ENCODE measurements at regions not wholly inside any gene's neighbourhood (a gene's known extent, or its start where the extent isn't known, plus 50 kb on each side); places are given as distances from the start of the nearest gene placed in this dataset.

- H3K36me3 ChIP-seq (ENCODE audit: insufficient read depth, low read length) = no peaks in the 10 kb centered on the region
- H3K27me3 ChIP-seq (ENCODE audit: control insufficient read depth in 1 of 2, insufficient read depth in 2 of 2, low read length in 2 of 2) = no peaks in the 10 kb centered on the region
- H3K27ac ChIP-seq (ENCODE audit: low read depth, low read length) = no peak overlapping the region
- no peaks in the 10 kb centered on the region for H3K9me3 ChIP-seq (ENCODE audit: low read length)
- H3K4me1 ChIP-seq (ENCODE audit: insufficient read depth, low read length) = no peaks in the 10 kb centered on the region
- H3K4me3 ChIP-seq (ENCODE audit: low read depth in 1 of 2, low read length in 2 of 2) = no peak overlapping the region
- no peak overlapping the region for H3K9ac ChIP-seq (ENCODE audit: low read length)
Measured at GRCh38 chr13:99798756-99799155, 172.8 kb downstream of the ZIC5 start.

DNA sequence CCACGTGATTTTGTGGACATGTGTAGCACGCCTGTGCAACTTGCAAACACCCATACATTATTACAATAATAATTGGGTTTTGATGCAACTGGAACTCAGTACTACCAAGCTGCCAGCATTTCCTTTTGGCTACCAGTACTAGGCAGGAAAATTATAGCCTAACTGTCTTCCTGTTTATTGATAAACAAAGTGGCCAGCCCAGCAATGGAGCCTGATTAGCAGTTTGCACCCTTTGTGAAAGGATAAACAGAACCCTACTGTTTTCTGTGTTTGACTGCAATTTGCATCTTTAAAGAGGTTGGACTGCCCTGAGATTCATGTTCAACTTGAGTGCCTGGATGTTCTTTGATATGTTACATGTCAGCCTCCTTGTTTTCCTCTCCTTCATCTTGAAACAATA is 173.9 kb downstream of the ZIC5 start:
- Histone ChIP-seq H3K4me3 (ENCODE audit: low read depth in 1 of 2, low read length in 2 of 2) (no peak overlapping the region), H3K9ac (ENCODE audit: low read length) (no peak overlapping the region), H3K27me3 (ENCODE audit: control insufficient read depth in 1 of 2, insufficient read depth in 2 of 2, low read length in 2 of 2) (no peaks in the 10 kb centered on the region), H3K4me1 (ENCODE audit: insufficient read depth, low read length) (no peaks in the 10 kb centered on the region), H3K9me3 (ENCODE audit: low read length) (no peaks in the 10 kb centered on the region), H3K27ac (ENCODE audit: low read depth, low read length) (no peak overlapping the region), H3K36me3 (ENCODE audit: insufficient read depth, low read length) (no peaks in the 10 kb centered on the region)

DNA sequence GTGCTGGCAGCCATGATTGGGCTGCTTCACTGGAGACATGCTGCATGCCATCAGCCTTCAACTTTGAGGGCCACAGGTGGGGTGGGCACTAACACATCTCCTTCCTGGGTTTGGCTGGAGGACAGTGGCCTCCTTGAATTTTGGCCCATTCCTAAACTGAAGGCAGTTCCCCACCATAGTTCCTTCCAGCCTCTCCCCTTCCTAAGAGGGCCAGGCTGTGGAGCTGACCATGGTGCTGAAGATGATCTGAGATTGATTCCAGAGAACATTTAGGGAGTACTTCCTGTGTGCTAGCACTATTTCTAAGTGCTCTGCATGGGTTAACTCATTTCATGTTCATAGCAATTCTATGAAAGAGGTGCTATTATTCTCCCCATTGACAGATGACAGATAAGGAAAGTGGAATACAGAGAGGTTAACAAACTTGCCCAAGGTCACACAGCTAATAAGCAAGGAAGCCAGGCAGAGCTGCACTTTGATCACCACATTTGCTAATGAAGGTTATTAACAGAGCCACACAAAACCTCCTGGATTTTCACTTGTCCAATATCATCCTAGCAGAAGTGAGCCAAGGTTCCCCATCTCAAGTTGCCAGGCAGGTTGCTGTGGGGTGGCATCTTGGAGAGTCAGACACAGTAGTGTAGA is 175.3 kb downstream of the ZIC5 start:
- H3K27me3 ChIP-seq (ENCODE audit: control insufficient read depth in 1 of 2, insufficient read depth in 2 of 2, low read length in 2 of 2) = no peaks in the 10 kb centered on the region
- no peaks in the 10 kb centered on the region for H3K9me3 ChIP-seq (ENCODE audit: low read length)
- H3K27ac ChIP-seq (ENCODE audit: low read depth, low read length) = no peak overlapping the region
- H3K36me3 ChIP-seq (ENCODE audit: insufficient read depth, low read length) = no peaks in the 10 kb centered on the region
- no peak overlapping the region for H3K4me3 ChIP-seq (ENCODE audit: low read depth in 1 of 2, low read length in 2 of 2)
- no peak overlapping the region for H3K9ac ChIP-seq (ENCODE audit: low read length)
- H3K4me1 ChIP-seq (ENCODE audit: insufficient read depth, low read length) = no peaks in the 10 kb centered on the region

- no peaks in the 10 kb centered on the region for H3K9me3 ChIP-seq (ENCODE audit: low read length)
- H3K27ac ChIP-seq (ENCODE audit: low read depth, low read length) = no peak overlapping the region
- no peak overlapping the region for H3K4me3 ChIP-seq (ENCODE audit: low read depth in 1 of 2, low read length in 2 of 2)
Measured at GRCh38 chr13:99792079-99792921, 179.3 kb downstream of the ZIC5 start.

DNA sequence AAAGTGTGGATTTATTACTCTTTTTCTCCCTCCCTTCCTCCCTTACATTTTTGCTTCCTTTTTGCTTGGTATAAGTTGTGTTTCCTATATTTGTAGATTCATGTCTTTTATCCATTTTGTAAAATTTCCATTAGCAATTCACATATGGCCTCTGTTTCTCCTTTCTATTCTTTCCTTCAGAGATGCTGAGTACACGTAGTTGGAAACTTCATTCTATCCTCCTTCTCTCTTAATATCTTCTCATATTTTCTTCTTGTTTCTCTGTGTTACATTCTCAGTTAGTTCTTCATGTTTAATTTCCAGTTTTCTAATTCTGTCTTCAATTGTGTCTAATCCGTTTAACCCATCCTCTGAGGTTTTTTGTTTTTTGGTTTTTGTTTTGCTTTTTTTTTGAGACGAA is 188.9 kb downstream of the ZIC5 start:
- no peak overlapping the region for H3K9ac ChIP-seq (ENCODE audit: low read length)
- H3K27me3 ChIP-seq (ENCODE audit: control insufficient read depth in 1 of 2, insufficient read depth in 2 of 2, low read length in 2 of 2) = no peaks in the 10 kb centered on the region
- H3K4me3 ChIP-seq (ENCODE audit: low read depth in 1 of 2, low read length in 2 of 2) = no peak overlapping the region
- no peaks in the 10 kb centered on the region for H3K36me3 ChIP-seq (ENCODE audit: insufficient read depth, low read length)
- H3K9me3 ChIP-seq (ENCODE audit: low read length) = no peaks in the 10 kb centered on the region
- H3K4me1 ChIP-seq (ENCODE audit: insufficient read depth, low read length) = no peaks in the 10 kb centered on the region
- H3K27ac ChIP-seq (ENCODE audit: low read depth, low read length) = no peak overlapping the region

More at GRCh38 chr13:99792079-99792921, 179.3 kb downstream of the ZIC5 start:
- Histone ChIP-seq H3K36me3 (ENCODE audit: insufficient read depth, low read length) (no peaks in the 10 kb centered on the region), H3K4me1 (ENCODE audit: insufficient read depth, low read length) (no peaks in the 10 kb centered on the region), H3K27me3 (ENCODE audit: control insufficient read depth in 1 of 2, insufficient read depth in 2 of 2, low read length in 2 of 2) (no peaks in the 10 kb centered on the region), H3K9ac (ENCODE audit: low read length) (no peak overlapping the region)

- no peaks in the 10 kb centered on the region for H3K27me3 ChIP-seq (ENCODE audit: control insufficient read depth in 1 of 2, insufficient read depth in 2 of 2, low read length in 2 of 2)
- no peak overlapping the region for H3K9ac ChIP-seq (ENCODE audit: low read length)
- no peaks in the 10 kb centered on the region for H3K36me3 ChIP-seq (ENCODE audit: insufficient read depth, low read length)
- no peak overlapping the region for H3K4me3 ChIP-seq (ENCODE audit: low read depth in 1 of 2, low read length in 2 of 2)
- no peaks in the 10 kb centered on the region for H3K4me1 ChIP-seq (ENCODE audit: insufficient read depth, low read length)
- H3K27ac ChIP-seq (ENCODE audit: low read depth, low read length) = no peak overlapping the region
- H3K9me3 ChIP-seq (ENCODE audit: low read length) = no peaks in the 10 kb centered on the region
Measured at GRCh38 chr13:99778500-99778899, 193.1 kb downstream of the ZIC5 start.

DNA sequence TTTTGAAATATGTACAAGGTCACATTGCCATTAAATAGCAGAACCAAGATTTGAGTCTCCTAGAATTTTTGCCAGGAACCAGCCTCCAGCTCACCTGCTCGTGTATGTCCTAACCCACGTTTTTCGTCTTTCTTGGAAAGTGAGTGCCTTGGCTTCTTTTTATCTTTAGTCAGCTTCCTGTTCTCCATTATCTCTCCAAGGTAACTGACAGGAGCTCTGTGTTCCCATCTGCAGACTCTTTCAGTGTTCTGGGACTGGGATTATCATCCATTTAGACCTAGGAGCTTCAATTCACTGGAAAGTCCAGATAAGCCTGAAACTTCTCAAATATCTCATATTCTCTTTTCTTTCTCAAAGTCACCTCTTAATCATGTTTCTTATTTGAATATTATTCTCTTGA is 193.7 kb downstream of the ZIC5 start:
- Histone ChIP-seq H3K36me3 (ENCODE audit: insufficient read depth, low read length) (no peaks in the 10 kb centered on the region), H3K27ac (ENCODE audit: low read depth, low read length) (no peak overlapping the region), H3K27me3 (ENCODE audit: control insufficient read depth in 1 of 2, insufficient read depth in 2 of 2, low read length in 2 of 2) (no peaks in the 10 kb centered on the region), H3K9me3 (ENCODE audit: low read length) (no peaks in the 10 kb centered on the region), H3K4me1 (ENCODE audit: insufficient read depth, low read length) (no peaks in the 10 kb centered on the region), H3K4me3 (ENCODE audit: low read depth in 1 of 2, low read length in 2 of 2) (no peak overlapping the region), H3K9ac (ENCODE audit: low read length) (no peak overlapping the region)

- Histone ChIP-seq H3K27me3 (ENCODE audit: control insufficient read depth in 1 of 2, insufficient read depth in 2 of 2, low read length in 2 of 2) (no peaks in the 10 kb centered on the region), H3K9me3 (ENCODE audit: low read length) (no peaks in the 10 kb centered on the region), H3K4me3 (ENCODE audit: low read depth in 1 of 2, low read length in 2 of 2) (no peak overlapping the region), H3K36me3 (ENCODE audit: insufficient read depth, low read length) (no peaks in the 10 kb centered on the region), H3K9ac (ENCODE audit: low read length) (no peak overlapping the region), H3K4me1 (ENCODE audit: insufficient read depth, low read length) (no peaks in the 10 kb centered on the region), H3K27ac (ENCODE audit: low read depth, low read length) (no peak overlapping the region)
Measured at GRCh38 chr13:99774644-99775043, 196.9 kb downstream of the ZIC5 start.

DNA sequence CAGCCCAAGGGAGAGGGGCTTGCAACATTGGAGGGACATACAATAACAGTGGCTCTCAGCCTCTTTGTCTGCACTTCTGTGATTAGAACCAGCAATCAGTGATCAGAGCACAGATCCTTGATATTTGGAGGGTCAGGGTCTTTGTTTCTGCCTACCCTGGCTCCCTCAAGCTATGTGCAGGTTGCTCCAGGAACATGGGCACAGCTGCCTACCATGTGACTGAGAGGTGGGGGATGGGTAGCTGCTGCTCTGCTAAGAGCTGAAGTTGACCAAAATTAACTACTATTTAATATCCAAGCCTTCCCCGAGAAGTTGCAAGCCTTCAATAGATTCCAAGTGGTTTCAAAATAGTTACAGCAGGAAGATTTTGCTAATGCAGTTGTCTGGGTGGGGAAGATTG is 202.6 kb downstream of the ZIC5 start:
- no peak overlapping the region for H3K9ac ChIP-seq (ENCODE audit: low read length)
- no peak overlapping the region for H3K27ac ChIP-seq (ENCODE audit: low read depth, low read length)
- H3K4me1 ChIP-seq (ENCODE audit: insufficient read depth, low read length) = no peaks in the 10 kb centered on the region
- no peaks in the 10 kb centered on the region for H3K9me3 ChIP-seq (ENCODE audit: low read length)
- H3K36me3 ChIP-seq (ENCODE audit: insufficient read depth, low read length) = no peaks in the 10 kb centered on the region
- H3K4me3 ChIP-seq (ENCODE audit: low read depth in 1 of 2, low read length in 2 of 2) = no peak overlapping the region
- no peaks in the 10 kb centered on the region for H3K27me3 ChIP-seq (ENCODE audit: control insufficient read depth in 1 of 2, insufficient read depth in 2 of 2, low read length in 2 of 2)

GRCh38 chr13:99766641-99767045 is 204.9 kb downstream of the ZIC5 start:
- Histone ChIP-seq H3K4me1 (ENCODE audit: insufficient read depth, low read length) (no peaks in the 10 kb centered on the region), H3K27me3 (ENCODE audit: control insufficient read depth in 1 of 2, insufficient read depth in 2 of 2, low read length in 2 of 2) (no peaks in the 10 kb centered on the region), H3K27ac (ENCODE audit: low read depth, low read length) (no peak overlapping the region), H3K9ac (ENCODE audit: low read length) (no peak overlapping the region), H3K9me3 (ENCODE audit: low read length) (no peaks in the 10 kb centered on the region), H3K36me3 (ENCODE audit: insufficient read depth, low read length) (no peaks in the 10 kb centered on the region), H3K4me3 (ENCODE audit: low read depth in 1 of 2, low read length in 2 of 2) (no peak overlapping the region)

DNA sequence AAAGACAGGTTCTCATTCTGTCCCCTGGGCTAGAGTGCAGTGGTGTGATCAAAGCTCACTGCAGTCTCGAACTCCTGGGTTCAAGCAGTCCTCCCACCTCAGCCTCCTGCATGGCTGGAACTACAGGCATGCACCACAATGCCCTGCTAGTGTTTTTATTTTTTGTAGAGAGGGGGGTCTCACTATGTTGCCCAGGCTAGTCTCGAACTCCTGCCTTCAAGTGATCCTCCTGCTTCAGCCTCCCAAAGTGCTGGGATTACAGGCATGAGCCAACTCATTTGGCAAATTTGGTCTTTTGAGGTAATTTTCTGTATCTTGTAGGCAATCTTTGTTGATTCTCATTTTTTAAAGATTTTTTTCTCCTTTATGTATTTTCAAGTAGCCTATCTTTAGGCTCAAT is 205.7 kb downstream of the ZIC5 start:
- no peaks in the 10 kb centered on the region for H3K36me3 ChIP-seq (ENCODE audit: insufficient read depth, low read length)
- no peak overlapping the region for H3K27ac ChIP-seq (ENCODE audit: low read depth, low read length)
- no peak overlapping the region for H3K4me3 ChIP-seq (ENCODE audit: low read depth in 1 of 2, low read length in 2 of 2)
- no peaks in the 10 kb centered on the region for H3K9me3 ChIP-seq (ENCODE audit: low read length)
- no peaks in the 10 kb centered on the region for H3K27me3 ChIP-seq (ENCODE audit: control insufficient read depth in 1 of 2, insufficient read depth in 2 of 2, low read length in 2 of 2)
- no peaks in the 10 kb centered on the region for H3K4me1 ChIP-seq (ENCODE audit: insufficient read depth, low read length)
- H3K9ac ChIP-seq (ENCODE audit: low read length) = no peak overlapping the region

- no peak overlapping the region for H3K9ac ChIP-seq (ENCODE audit: low read length)
- no peaks in the 10 kb centered on the region for H3K36me3 ChIP-seq (ENCODE audit: insufficient read depth, low read length)
- no peaks in the 10 kb centered on the region for H3K9me3 ChIP-seq (ENCODE audit: low read length)
- H3K4me1 ChIP-seq (ENCODE audit: insufficient read depth, low read length) = no peaks in the 10 kb centered on the region
- no peak overlapping the region for H3K4me3 ChIP-seq (ENCODE audit: low read depth in 1 of 2, low read length in 2 of 2)
- no peak overlapping the region for H3K27ac ChIP-seq (ENCODE audit: low read depth, low read length)
- no peaks in the 10 kb centered on the region for H3K27me3 ChIP-seq (ENCODE audit: control insufficient read depth in 1 of 2, insufficient read depth in 2 of 2, low read length in 2 of 2)
Measured at GRCh38 chr13:99760456-99760855, 211.1 kb downstream of the ZIC5 start.

All from muscle layer of colon (tissue), 2 donors.